Caco-2 (cell line): ENCODE measurements at regions not wholly inside any gene's neighbourhood (a gene's known extent, or its start where the extent isn't known, plus 50 kb on each side); places are given as distances from the start of the nearest gene placed in this dataset.

Experiments used
- BruUV-seq: library from RNA; stranded (reverse); fragments of 400-500 nt; replicated peaks from 2 replicates; lab custom pipeline; 2021; lab: Mats Ljungman, UMichigan
- CTCF ChIA-PET: fragments of 300-600 bp; sonication (Branson Sonifier 250); formaldehyde crosslinking; loops from one replicate; lab custom pipeline; 2022; ENCODE audit warnings: antibody characterized with exemption; lab: Charles Lee
- POLR2A ChIA-PET: fragments of 300-600 bp; sonication (Branson Sonifier 250); formaldehyde crosslinking; loops from one replicate; lab custom pipeline; 2022; ENCODE audit warnings: antibody characterized with exemption; lab: Charles Lee
- DNase-seq, 2 experiments: peaks; one replicate each; pipeline versions ENCODE4 v3.0.0 to v3.0.0-alpha.2; 2020 to 2022
- H3K27me3 ChIP-seq: replicated peaks from 2 replicates; pipeline ENCODE4 v1.6.0; 2011; ENCODE audit warnings: low read length; ENCODE audit not compliant: control insufficient read depth, insufficient read depth
- H3K36me3 ChIP-seq: 2 replicates; pipeline ENCODE4 v1.5.1; 2011; ENCODE audit warnings: low read length; ENCODE audit not compliant: control insufficient read depth, insufficient read depth
- H3K4me1 ChIP-seq: fragments of 250-450 bp; sonication (Bioruptor Pico); 2 replicates; pipeline ENCODE4 v1.5.1; 2020; ENCODE audit warnings: mild to moderate bottlenecking
- H3K4me3 ChIP-seq: 2 replicates; pipeline ENCODE4 v1.5.1; 2011; ENCODE audit warnings: low read depth, mild to moderate bottlenecking, control low read depth, low read length
- H3K9me3 ChIP-seq: fragments of 250-450 bp; sonication (Bioruptor Pico); 2 replicates; pipeline ENCODE4 v1.5.1; 2020; ENCODE audit warnings: mild to moderate bottlenecking, moderate library complexity
- H3K27ac Mint-ChIP-seq: one replicate; pipeline ENCODE4 v1.8.0; 2022; ENCODE audit warnings: mixed read lengths; ENCODE audit not compliant: unreplicated experiment
- H3K27me3 Mint-ChIP-seq: one replicate; pipeline ENCODE4 v1.8.0; 2022; ENCODE audit warnings: mixed read lengths; ENCODE audit not compliant: insufficient read depth, unreplicated experiment
- H3K36me3 Mint-ChIP-seq: one replicate; pipeline ENCODE4 v1.8.0; 2022; ENCODE audit warnings: mild to moderate bottlenecking, mixed read lengths; ENCODE audit not compliant: insufficient read depth, unreplicated experiment
- H3K4me1 Mint-ChIP-seq: one replicate; pipeline ENCODE4 v1.8.0; 2022; ENCODE audit warnings: low read depth, mixed read lengths; ENCODE audit not compliant: unreplicated experiment
- H3K4me3 Mint-ChIP-seq: one replicate; pipeline ENCODE4 v1.8.0; 2022; ENCODE audit warnings: mild to moderate bottlenecking, moderate library complexity, mixed read lengths; ENCODE audit not compliant: unreplicated experiment
- H3K9me3 Mint-ChIP-seq: one replicate; pipeline ENCODE4 v1.8.0; 2022; ENCODE audit warnings: mixed read lengths; ENCODE audit not compliant: unreplicated experiment
- intact Hi-C: fragments of 100-400 bp; cut with micrococcal nuclease; formaldehyde crosslinking; loops from one replicate; pipeline ENCODE4 v1.10.0; 2022; ENCODE audit not compliant: unreplicated experiment
- TF ChIP-seq, protein P1 (sequence below), 2 experiments: fragments of 200-600 bp in 1 of 2; IDR thresholded peaks; 1 replicate in 1 of 2; 2 replicates in 1 of 2; pipeline versions ENCODE4 v1.5.1 to v1.8.0; 2011 to 2022; ENCODE audit warnings: antibody characterized with exemption in 1 of 2, control low read depth in 1 of 2, inconsistent platforms in 1 of 2, low read depth in 1 of 2, low read length in 1 of 2, mild to moderate bottlenecking in 1 of 2, moderate library complexity in 1 of 2; ENCODE audit not compliant: insufficient read depth in 1 of 2, severe bottlenecking in 1 of 2, unreplicated experiment in 1 of 2

- ChIA-PET POLR2A (no interaction called here), CTCF (no interaction called here)
- H3K9me3 Mint-ChIP-seq: no peaks in the 10 kb centered on the region
- no peaks in the 10 kb centered on the region for H3K36me3 Mint-ChIP-seq
- Histone ChIP-seq H3K4me3 (no peak overlapping the region), H3K27me3 (no peaks in the 10 kb centered on the region), H3K36me3 (no peaks in the 10 kb centered on the region), H3K9me3 (no peaks in the 10 kb centered on the region), H3K4me1 (peaks cover 2% of the 10 kb centered on the region)
- no peak overlapping the region for H3K27ac Mint-ChIP-seq
- intact Hi-C loops: no loop called here
- TF ChIP-seq, protein P1, sequence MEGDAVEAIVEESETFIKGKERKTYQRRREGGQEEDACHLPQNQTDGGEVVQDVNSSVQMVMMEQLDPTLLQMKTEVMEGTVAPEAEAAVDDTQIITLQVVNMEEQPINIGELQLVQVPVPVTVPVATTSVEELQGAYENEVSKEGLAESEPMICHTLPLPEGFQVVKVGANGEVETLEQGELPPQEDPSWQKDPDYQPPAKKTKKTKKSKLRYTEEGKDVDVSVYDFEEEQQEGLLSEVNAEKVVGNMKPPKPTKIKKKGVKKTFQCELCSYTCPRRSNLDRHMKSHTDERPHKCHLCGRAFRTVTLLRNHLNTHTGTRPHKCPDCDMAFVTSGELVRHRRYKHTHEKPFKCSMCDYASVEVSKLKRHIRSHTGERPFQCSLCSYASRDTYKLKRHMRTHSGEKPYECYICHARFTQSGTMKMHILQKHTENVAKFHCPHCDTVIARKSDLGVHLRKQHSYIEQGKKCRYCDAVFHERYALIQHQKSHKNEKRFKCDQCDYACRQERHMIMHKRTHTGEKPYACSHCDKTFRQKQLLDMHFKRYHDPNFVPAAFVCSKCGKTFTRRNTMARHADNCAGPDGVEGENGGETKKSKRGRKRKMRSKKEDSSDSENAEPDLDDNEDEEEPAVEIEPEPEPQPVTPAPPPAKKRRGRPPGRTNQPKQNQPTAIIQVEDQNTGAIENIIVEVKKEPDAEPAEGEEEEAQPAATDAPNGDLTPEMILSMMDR (IDR thresholded peaks at IDR 0.05; ENCODE audit: insufficient read depth in 1 of 2, low read depth in 1 of 2, low read length in 1 of 2, severe bottlenecking in 1 of 2, unreplicated experiment in 1 of 2): no peak
- H3K4me3 Mint-ChIP-seq: no peak overlapping the region
- no peaks in the 10 kb centered on the region for H3K4me1 Mint-ChIP-seq
- no TSS peak for BruUV-seq
- DNase-seq: no peak
- H3K27me3 Mint-ChIP-seq: no peaks in the 10 kb centered on the region
Measured at GRCh38 chrX:110504947-110505346, 146.3 kb downstream of the RTL9 start.

- H3K4me3 Mint-ChIP-seq: no peak overlapping the region
- POLR2A ChIA-PET: no interaction called here
- Histone ChIP-seq H3K9me3 (no peaks in the 10 kb centered on the region), H3K36me3 (no peaks in the 10 kb centered on the region), H3K27me3 (no peaks in the 10 kb centered on the region), H3K4me1 (peaks cover 8% of the 10 kb centered on the region), H3K4me3 (no peak overlapping the region)
- DNase-seq: peak in 1 of 2 experiments; percentile 0
- intact Hi-C loops: no loop called here
- no peaks in the 10 kb centered on the region for H3K4me1 Mint-ChIP-seq
- BruUV-seq: no TSS peak
- TF ChIP-seq, protein P1 (IDR thresholded peaks at IDR 0.05; ENCODE audit: insufficient read depth in 1 of 2, low read depth in 1 of 2, low read length in 1 of 2, severe bottlenecking in 1 of 2, unreplicated experiment in 1 of 2): no peak
- CTCF ChIA-PET: no interaction called here
- no peaks in the 10 kb centered on the region for H3K9me3 Mint-ChIP-seq
- no peak overlapping the region for H3K27ac Mint-ChIP-seq
- H3K36me3 Mint-ChIP-seq: no peaks in the 10 kb centered on the region
- no peaks in the 10 kb centered on the region for H3K27me3 Mint-ChIP-seq
Measured at GRCh38 chrX:110509755-110510532, 151.3 kb downstream of the RTL9 start.

- intact Hi-C loops: no loop called here
- Histone ChIP-seq H3K9me3 (no peaks in the 10 kb centered on the region), H3K4me3 (no peak overlapping the region), H3K4me1 (peaks cover 8% of the 10 kb centered on the region), H3K27me3 (no peaks in the 10 kb centered on the region), H3K36me3 (no peaks in the 10 kb centered on the region)
- Mint-ChIP-seq H3K9me3 (no peaks in the 10 kb centered on the region), H3K27me3 (no peaks in the 10 kb centered on the region), H3K27ac (no peak overlapping the region), H3K36me3 (no peaks in the 10 kb centered on the region), H3K4me1 (no peaks in the 10 kb centered on the region), H3K4me3 (no peak overlapping the region)
- CTCF ChIA-PET: no interaction called here
- TF ChIP-seq, protein P1 (IDR thresholded peaks at IDR 0.05; ENCODE audit: insufficient read depth in 1 of 2, low read depth in 1 of 2, low read length in 1 of 2, severe bottlenecking in 1 of 2, unreplicated experiment in 1 of 2): no peak
- DNase-seq: no peak
- POLR2A ChIA-PET: no interaction called here
- no TSS peak for BruUV-seq
Measured at GRCh38 chrX:110511238-110511637, 152.6 kb downstream of the RTL9 start.
